Memory B cell (primary cell): ENCODE measurements at regions not wholly inside any gene's neighbourhood (a gene's known extent, or its start where the extent isn't known, plus 50 kb on each side); places are given as distances from the start of the nearest gene placed in this dataset.
"Not testable (repeated sequence)": the region's sequence is repeated elsewhere in the genome, so short reads cannot be mapped to it uniquely, and the experiment has no call there.

ENCODE experiments used
- ATAC-seq: fragments of 150-1000 bp; cut with Tn5 transposase; 2 replicates; pipeline ENCODE4 v1.10.0; 2021; ENCODE audit warnings: low read depth, mild to moderate bottlenecking, moderate library complexity
- DNase-seq, 2 donors: peaks; one replicate each; pipeline ENCODE4 v3.0.0; 2022; ENCODE audit warnings: low spot score in 2 of 2
- H3K27ac Mint-ChIP-seq: one replicate; pipeline ENCODE4 v1.8.0; 2022; ENCODE audit warnings: mild to moderate bottlenecking, moderate library complexity, mixed read lengths
- H3K27me3 Mint-ChIP-seq: one replicate; pipeline ENCODE4 v1.8.0; 2022; ENCODE audit warnings: mixed read lengths
- H3K36me3 Mint-ChIP-seq: one replicate; pipeline ENCODE4 v1.8.0; 2022; ENCODE audit warnings: mild to moderate bottlenecking, mixed read lengths
- H3K4me1 Mint-ChIP-seq: one replicate; pipeline ENCODE4 v1.8.0; 2022; ENCODE audit warnings: mixed read lengths
- H3K4me3 Mint-ChIP-seq: one replicate; pipeline ENCODE4 v1.8.0; 2022; ENCODE audit warnings: mild to moderate bottlenecking, moderate library complexity, mixed read lengths
- H3K9me3 Mint-ChIP-seq: one replicate; pipeline ENCODE4 v1.8.0; 2022; ENCODE audit warnings: mixed read lengths

DNA sequence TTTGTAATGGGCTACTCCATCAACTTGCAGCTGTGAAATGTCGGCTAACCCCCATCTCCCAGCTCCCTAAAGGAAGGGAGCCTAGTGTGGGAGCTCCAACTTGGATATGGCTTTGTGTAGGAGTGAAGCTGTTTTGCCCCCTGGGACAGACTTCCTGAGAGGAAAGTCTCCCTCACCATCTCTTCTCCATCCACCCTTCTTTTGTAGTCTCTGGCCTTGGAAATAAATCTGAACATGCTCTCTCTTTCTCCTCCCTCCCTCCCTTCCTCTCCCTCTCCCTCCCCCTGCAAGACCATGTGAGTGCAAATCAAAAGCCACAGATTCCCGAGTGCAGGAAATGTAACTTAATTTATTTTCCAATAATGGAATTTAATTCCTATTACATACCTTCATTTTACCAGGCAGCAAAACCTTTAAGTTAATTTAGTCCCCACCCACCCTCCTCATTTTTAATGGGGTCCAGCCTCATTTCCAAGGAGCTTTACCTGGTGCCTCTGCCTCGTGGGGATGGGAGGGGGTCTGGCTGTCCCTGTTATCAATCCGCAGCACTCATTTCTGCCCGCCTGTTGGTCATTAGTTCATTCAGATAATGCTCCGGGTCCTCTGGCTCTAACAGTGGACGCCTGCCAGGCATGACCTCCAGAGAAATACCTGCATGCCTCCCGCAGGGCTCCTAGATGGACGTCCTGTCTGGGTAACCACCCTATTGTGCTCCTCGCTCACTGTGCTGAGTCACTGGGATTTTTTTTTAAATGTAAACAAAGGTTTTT lies 122.9 kb upstream of the TAF11L2 start:
- H3K27me3 Mint-ChIP-seq, result no peaks in the 10 kb centered on the region
- no peak overlapping the region for H3K4me3 Mint-ChIP-seq
- H3K36me3 Mint-ChIP-seq, result no peaks in the 10 kb centered on the region
- no peak for ATAC-seq
- H3K9me3 Mint-ChIP-seq, result no peaks in the 10 kb centered on the region
- H3K27ac Mint-ChIP-seq, result no peak overlapping the region
- peaks cover 10% of the 10 kb centered on the region for H3K4me1 Mint-ChIP-seq
- DNase-seq, result no peak

DNA sequence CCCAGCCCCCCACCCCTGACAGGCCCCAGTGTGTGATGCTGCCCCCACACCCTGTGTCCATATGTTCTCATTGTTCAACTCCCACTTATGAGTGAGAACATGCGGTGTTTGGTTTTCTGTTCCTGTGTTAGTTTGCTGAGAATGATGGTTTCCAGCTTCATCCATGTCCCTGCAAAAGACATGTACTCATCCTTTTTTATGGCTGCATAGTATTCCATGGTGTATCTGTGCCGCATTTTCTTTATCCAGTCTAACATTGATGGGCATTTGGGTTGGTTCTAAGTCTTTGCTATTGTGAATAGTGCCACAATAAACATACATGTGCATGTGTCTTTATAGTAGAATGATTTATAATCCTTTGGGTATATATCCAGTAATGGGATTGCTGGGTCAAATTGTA lies 122.1 kb upstream of the TAF11L2 start:
- ATAC-seq, H3K27me3 Mint-ChIP-seq, H3K36me3 Mint-ChIP-seq, H3K4me3 Mint-ChIP-seq, DNase-seq, H3K9me3 Mint-ChIP-seq, H3K27ac Mint-ChIP-seq, H3K4me1 Mint-ChIP-seq: not testable (repeated sequence)

DNA sequence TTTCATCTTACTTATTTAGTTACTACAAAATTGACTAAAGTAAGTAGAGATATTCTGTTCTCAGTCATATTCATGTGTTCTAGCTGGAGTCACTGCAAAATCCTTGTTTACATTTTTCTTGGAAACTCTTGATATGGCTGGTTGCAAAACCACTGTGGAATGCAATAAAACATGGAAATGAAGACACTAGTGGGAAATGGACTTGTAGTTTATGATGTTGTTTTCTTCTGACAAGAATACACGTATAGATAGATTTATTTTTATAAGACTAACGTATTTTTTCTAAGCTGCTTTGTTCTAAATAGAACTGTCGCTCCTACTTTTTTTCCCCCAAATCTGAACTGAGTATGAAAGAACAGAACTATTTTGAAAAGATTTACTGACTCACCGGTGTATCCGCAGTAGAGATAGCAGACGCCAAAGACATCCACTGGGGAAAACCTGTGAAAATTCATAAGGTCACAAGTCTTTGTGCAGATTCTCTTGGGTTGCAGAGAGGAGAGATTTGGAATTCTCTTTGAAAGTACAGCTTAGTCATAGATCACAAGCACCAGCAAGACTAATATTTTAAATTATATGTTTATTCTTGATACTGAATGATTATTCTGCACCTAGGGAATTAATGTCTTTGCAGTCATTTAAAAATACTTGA lies 119.6 kb upstream of the TAF11L2 start:
- no peak overlapping the region for H3K27ac Mint-ChIP-seq
- H3K36me3 Mint-ChIP-seq, result no peaks in the 10 kb centered on the region
- ATAC-seq, result no peak
- no peaks in the 10 kb centered on the region for H3K9me3 Mint-ChIP-seq
- H3K4me1 Mint-ChIP-seq, result peaks cover 10% of the 10 kb centered on the region
- no peak for DNase-seq
- no peaks in the 10 kb centered on the region for H3K27me3 Mint-ChIP-seq
- no peak overlapping the region for H3K4me3 Mint-ChIP-seq

DNA sequence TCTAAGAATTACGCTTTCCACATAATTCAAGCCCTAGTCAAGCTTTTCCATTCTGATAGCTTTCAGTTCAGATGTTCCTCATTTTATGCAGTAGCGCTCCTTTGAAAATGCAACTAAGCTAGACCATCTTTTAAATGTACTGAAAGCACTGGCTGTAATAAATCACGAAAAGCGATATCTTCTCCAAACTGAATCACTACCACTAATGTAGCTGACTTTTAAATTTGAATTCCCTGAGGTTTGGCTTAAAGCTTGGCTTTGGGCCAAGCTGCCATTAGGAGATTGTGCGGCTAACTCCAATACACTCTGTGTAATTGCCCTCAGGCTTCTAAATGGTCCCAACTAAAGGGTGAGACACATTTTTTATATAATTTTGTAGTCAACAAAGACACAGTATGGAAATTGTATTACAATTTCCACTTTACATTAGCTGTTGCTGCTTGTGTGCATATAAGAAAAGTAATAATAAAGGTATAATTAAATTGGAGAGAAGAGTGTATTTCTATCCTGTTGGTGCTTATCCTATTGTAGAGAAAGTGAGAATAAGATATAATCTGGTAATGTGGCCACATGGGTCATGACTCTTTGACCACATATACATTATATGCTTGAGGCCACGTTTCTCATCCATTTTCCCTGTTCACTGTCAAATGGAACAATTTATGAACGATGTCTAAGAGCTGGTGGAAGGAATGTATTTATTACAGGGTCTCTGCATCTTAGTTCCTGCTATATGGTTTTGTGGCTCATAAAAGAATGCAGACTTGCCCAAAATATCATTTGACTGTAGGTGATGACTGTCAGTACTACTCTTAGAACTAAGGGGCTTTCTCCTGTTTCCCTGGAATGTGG lies 118.7 kb upstream of the TAF11L2 start:
- DNase-seq (no peak), ATAC-seq (no peak)
- Mint-ChIP-seq H3K27me3 (no peaks in the 10 kb centered on the region), H3K9me3 (no peaks in the 10 kb centered on the region), H3K4me1 (peaks cover 7% of the 10 kb centered on the region), H3K4me3 (no peak overlapping the region), H3K36me3 (no peaks in the 10 kb centered on the region), H3K27ac (no peak overlapping the region)

DNA sequence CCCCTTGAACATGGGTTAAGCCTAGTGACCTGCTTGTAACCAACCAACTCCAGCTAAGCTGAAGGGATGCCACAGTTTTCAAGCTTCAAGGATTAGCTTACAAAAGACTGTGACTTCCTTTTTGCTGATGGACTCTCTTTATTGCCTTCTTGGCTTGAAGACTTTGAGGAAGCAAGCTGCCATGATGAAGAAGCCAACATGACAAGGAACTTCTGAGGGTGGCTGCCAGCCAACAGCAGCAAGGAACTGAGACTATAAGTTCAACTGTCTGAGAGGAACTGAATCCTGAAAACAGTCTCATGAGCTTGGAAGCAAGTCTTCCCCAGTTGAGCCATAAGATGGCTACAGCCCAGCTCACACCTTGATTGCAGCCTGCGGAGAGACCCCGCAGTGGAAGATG lies 116.1 kb upstream of the TAF11L2 start:
- no peak overlapping the region for H3K4me3 Mint-ChIP-seq
- ATAC-seq (no peak), DNase-seq (no peak)
- H3K9me3 Mint-ChIP-seq, result no peaks in the 10 kb centered on the region
- no peaks in the 10 kb centered on the region for H3K27me3 Mint-ChIP-seq
- no peaks in the 10 kb centered on the region for H3K36me3 Mint-ChIP-seq
- H3K27ac Mint-ChIP-seq, result no peak overlapping the region
- peaks cover 8% of the 10 kb centered on the region for H3K4me1 Mint-ChIP-seq

DNA sequence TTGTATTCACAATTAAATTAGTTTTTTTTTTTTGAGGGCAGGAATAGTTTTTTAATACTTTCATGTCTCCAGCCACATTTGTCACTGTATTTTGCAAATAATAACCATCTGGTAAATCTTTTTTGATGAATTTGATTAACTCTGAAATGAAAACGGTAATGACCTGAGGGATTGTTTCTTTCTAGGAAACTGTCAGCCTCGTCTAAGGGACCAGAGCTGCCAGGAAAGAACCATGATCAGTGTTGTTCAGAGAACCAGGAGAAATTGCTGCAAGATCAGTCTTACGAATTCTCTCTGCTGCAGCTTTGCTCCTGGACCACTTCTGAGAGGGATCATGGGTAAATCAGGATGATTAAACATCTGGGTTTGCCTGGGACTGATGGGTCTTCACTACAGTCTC lies 114.5 kb upstream of the TAF11L2 start:
- DNase-seq, result no peak
- ATAC-seq, result no peak
- peaks cover 8% of the 10 kb centered on the region for H3K4me1 Mint-ChIP-seq
- H3K36me3 Mint-ChIP-seq, result no peaks in the 10 kb centered on the region
- no peaks in the 10 kb centered on the region for H3K27me3 Mint-ChIP-seq
- H3K4me3 Mint-ChIP-seq, result no peak overlapping the region
- H3K27ac Mint-ChIP-seq, result no peak overlapping the region
- no peaks in the 10 kb centered on the region for H3K9me3 Mint-ChIP-seq

DNA sequence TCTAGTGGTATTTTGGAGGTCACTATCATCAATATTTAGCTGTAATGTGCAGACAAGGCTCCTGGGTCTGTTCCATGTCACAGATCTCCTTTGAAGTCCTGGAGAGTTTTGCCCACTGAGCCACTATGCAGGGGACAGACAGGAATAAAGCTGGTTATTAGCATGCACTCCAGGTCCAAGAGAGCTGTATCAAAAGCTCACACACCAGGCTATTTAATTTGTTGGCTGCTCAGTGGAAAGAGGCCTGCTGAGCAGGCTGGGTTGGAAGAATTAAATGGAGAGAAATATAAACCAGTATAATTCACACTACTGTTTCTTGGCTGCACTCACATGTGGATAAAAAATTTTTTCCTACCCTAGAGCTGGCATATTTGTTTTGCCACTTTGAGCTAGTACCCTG lies 113.8 kb upstream of the TAF11L2 start:
- no peaks in the 10 kb centered on the region for H3K27me3 Mint-ChIP-seq
- H3K27ac Mint-ChIP-seq, result no peak overlapping the region
- H3K36me3 Mint-ChIP-seq, result no peaks in the 10 kb centered on the region
- no peak overlapping the region for H3K4me3 Mint-ChIP-seq
- no peaks in the 10 kb centered on the region for H3K9me3 Mint-ChIP-seq
- H3K4me1 Mint-ChIP-seq, result peaks cover 8% of the 10 kb centered on the region
- DNase-seq (no peak), ATAC-seq (no peak)

DNA sequence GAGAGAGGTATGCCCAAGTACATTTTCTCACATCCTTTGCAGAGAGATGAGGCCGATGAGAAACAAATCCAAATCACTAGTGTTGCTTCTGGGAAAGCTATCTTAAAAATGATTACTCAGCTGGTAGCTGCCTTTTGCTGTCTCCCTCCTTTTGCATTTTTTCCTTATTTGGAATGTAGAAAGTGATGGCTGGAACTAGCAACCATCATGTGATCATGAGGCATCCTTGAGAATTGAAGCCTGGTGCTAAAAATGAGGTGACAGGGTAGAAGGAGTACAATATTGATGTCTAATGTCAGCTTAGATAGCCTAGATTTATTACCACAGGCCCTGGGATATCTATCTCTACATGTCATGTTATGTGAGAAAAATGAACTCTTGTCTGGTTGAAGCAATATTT lies 109.3 kb upstream of the TAF11L2 start:
- no peak for ATAC-seq

DNA sequence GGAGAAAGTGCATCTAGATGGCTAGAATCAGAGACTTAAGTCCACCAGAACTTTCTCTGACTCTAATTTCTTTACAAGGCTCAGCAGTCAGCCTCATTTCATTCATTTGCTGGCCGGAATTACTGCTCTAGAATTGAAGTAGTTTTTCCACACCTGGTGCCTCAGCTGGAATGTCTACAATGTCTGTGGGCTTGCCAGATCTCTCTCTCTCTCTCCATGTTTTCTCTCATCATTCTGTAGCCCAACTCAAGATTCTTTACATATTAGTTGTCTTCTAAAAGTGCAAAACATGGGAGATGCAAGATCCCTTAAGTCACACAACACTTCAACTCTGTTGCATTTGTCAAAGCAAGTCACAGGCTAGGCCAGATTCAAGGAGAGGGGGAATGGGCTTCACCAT lies 103.9 kb upstream of the TAF11L2 start:
- Mint-ChIP-seq H3K4me1 (peaks cover 13% of the 10 kb centered on the region), H3K36me3 (peaks cover 2% of the 10 kb centered on the region), H3K27me3 (no peaks in the 10 kb centered on the region), H3K9me3 (peaks cover 5% of the 10 kb centered on the region), H3K27ac (no peak overlapping the region), H3K4me3 (no peak overlapping the region)
- ATAC-seq (no peak), DNase-seq (no peak)

More for the DNA sequence above, 109.3 kb upstream of the TAF11L2 start:
- H3K9me3 Mint-ChIP-seq, result no peaks in the 10 kb centered on the region
- H3K36me3 Mint-ChIP-seq, result no peaks in the 10 kb centered on the region
- DNase-seq, result no peak
- H3K4me3 Mint-ChIP-seq, result no peak overlapping the region
- no peaks in the 10 kb centered on the region for H3K27me3 Mint-ChIP-seq
- H3K4me1 Mint-ChIP-seq, result peaks cover 6% of the 10 kb centered on the region
- H3K27ac Mint-ChIP-seq, result no peak overlapping the region

DNA sequence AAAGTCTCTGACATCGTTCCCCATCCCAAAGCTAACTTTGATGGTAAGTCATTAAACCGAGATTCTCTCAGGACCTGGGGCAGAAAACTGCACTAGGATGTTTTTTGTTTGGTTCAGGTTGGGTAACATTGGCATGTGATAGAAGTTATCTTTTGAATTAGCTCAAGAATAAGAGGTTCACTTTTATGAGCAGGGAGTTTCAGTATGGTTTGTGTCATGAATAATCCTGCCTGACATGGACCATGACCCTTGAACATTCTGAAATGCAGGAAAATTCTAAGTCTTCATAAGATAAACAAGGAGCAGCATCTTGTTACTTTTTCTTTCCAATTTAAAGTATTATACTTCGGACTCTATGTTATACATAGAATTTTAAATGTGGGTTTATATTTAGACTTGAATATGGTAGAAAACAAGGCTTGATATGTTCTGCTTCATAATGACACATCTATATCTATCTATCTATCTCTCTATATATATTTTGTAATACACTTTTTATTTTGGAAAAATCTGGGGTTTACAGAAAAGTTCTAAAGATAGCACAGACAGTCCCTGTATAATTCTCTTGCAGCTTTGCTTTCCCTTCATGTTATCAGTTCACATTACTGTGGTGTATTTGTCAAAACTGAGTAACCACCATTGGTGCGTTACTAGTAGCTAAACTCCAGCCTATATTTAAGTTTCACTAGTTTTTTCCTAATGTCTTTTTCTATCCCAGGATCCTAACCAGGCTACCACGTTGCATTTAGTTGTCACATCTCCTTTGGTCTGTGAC lies 102.7 kb upstream of the TAF11L2 start:
- Mint-ChIP-seq H3K27ac (no peak overlapping the region), H3K36me3 (peaks cover 2% of the 10 kb centered on the region), H3K4me3 (no peak overlapping the region), H3K27me3 (no peaks in the 10 kb centered on the region), H3K4me1 (peaks cover 20% of the 10 kb centered on the region), H3K9me3 (peaks cover 5% of the 10 kb centered on the region)
- no peak for ATAC-seq
- DNase-seq, result no peak

DNA sequence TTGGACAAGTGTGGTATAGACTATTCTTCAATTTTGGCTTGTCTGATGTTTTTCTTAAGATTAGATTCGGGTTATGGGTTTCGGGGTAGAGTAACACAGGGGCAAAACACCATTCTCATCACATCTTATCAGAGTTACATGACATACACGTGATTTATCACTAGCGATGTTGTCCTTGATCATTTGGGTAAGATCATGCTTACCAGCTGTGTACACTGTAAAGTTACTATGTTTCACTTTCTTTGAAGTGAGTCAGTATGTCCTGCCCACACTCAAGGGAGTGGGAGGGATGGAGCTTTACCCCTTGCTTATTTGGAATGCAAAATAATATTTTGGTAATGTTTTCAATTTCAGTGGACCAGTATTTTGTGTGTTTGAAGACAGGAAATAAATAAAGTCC lies 101.8 kb upstream of the TAF11L2 start:
- no peak overlapping the region for H3K27ac Mint-ChIP-seq
- H3K36me3 Mint-ChIP-seq, result peaks cover 2% of the 10 kb centered on the region
- DNase-seq (no peak), ATAC-seq (no peak)
- H3K4me3 Mint-ChIP-seq, result no peak overlapping the region
- H3K27me3 Mint-ChIP-seq, result no peaks in the 10 kb centered on the region
- H3K9me3 Mint-ChIP-seq, result peaks cover 5% of the 10 kb centered on the region
- peaks cover 23% of the 10 kb centered on the region for H3K4me1 Mint-ChIP-seq

DNA sequence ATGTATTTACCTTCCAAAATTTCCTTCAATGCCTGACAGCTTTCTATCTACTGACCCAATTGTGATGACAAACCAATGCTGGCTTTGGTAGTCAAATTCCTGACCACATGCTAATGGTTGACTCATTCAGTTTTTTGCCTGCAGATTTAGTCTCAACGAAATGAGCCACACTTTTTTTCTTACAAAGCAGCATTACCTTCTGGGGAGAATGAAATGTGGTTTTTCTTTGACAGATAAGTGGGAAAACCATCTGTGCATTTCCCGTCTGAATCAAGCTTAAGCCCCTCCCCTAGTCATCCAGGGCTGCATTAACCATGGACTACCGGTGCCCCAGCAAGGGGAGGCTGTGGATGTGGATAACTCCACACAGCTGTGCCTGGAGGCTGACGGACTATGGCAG lies 99.6 kb upstream of the TAF11L2 start:
- Mint-ChIP-seq H3K9me3 (peaks cover 5% of the 10 kb centered on the region), H3K36me3 (peaks cover 4% of the 10 kb centered on the region), H3K27me3 (peaks cover 2% of the 10 kb centered on the region), H3K27ac (no peak overlapping the region), H3K4me3 (no peak overlapping the region), H3K4me1 (peaks cover 23% of the 10 kb centered on the region)
- DNase-seq (no peak), ATAC-seq (no peak)

DNA sequence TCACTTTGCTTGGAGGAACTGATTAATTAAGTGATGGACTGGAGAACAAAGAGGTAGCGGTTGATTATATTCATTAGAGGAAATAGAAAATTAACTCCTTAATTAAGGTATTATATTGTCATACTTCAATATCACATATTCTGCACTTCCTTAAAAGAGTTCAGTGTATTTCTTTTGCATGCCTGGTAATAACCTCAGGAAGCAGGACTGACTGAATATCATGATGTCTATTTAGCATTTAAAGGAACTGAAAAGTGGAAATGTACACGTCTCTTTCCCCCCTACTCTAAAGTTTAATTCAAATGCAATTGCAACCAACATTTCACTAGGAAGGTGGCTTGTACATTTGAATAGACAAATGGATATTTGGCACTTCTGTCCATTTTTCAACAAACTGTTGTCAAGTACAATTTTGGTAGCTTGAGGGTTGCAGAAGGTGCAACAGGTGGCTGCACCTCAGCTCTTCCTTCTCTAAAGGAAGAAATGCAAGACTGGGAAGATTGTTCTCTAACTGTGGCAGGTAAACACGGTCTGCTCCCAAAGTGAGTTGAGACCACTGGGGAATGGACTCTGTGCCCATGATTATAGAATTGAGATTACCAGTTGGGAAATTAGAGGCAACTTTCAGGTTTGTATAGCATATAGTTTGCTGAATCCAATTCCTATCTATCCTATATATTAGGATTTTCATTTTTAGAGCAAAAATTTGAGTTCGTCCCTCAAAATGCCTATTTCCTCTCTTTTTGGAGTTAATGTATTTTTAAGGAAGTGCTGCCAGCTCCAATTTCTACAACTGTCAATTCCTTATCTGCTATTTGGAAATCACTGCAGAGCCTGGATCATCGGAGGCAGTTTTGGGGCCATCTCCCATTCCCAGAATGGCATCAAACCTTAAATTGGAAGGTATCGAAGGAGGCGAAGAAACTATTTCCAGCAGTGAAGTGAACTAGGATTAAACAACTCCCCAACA lies 98.9 kb upstream of the TAF11L2 start:
- Mint-ChIP-seq H3K27me3 (peaks cover 2% of the 10 kb centered on the region), H3K27ac (no peak overlapping the region), H3K4me1 (peaks cover 23% of the 10 kb centered on the region), H3K9me3 (peaks cover 4% of the 10 kb centered on the region), H3K36me3 (peaks cover 3% of the 10 kb centered on the region), H3K4me3 (no peak overlapping the region)
- no peak for DNase-seq
- no peak for ATAC-seq
